Smooth muscle cell (in vitro differentiated cells): ENCODE measurements at regions not wholly inside any gene's neighbourhood (a gene's known extent, or its start where the extent isn't known, plus 50 kb on each side); places are given as distances from the start of the nearest gene placed in this dataset.

Source experiments
- DNase-seq: peaks from one replicate; lab custom pipeline; 2025; ENCODE audit not compliant: unreplicated experiment; lab: John Stamatoyannopoulos, UW
- H2AFZ ChIP-seq: fragments of 200-600 bp; sonication (generic); 2 replicates; pipeline ENCODE4 v1.6.0; 2016; ENCODE audit warnings: antibody characterized with exemption, low read depth, mild to moderate bottlenecking
- H3F3A ChIP-seq: fragments of 200-600 bp; sonication (generic); 2 replicates; pipeline ENCODE4 v1.6.0; 2017; ENCODE audit warnings: antibody characterized with exemption, low read depth
- H3K27ac ChIP-seq: fragments of 200-600 bp; sonication (generic); 2 replicates; pipeline ENCODE4 v1.5.1; 2016; ENCODE audit warnings: low read depth, mild to moderate bottlenecking
- H3K27me3 ChIP-seq: fragments of 200-600 bp; sonication (generic); 2 replicates; pipeline ENCODE4 v1.6.1; 2016; ENCODE audit warnings: low read depth, mild to moderate bottlenecking
- H3K36me3 ChIP-seq: fragments of 200-600 bp; sonication (generic); 2 replicates; pipeline ENCODE4 v1.5.1; 2016; ENCODE audit warnings: low read depth
- H3K4me1 ChIP-seq: fragments of 200-600 bp; sonication (generic); 2 replicates; pipeline ENCODE4 v1.5.1; 2016; ENCODE audit warnings: low read depth
- H3K4me2 ChIP-seq: fragments of 200-600 bp; sonication (generic); 2 replicates; pipeline ENCODE4 v1.6.0; 2016; ENCODE audit warnings: mild to moderate bottlenecking
- H3K4me3 ChIP-seq: fragments of 200-600 bp; sonication (generic); 2 replicates; pipeline ENCODE4 v1.5.1; 2016; ENCODE audit warnings: mild to moderate bottlenecking
- H3K79me2 ChIP-seq: fragments of 200-600 bp; sonication (generic); 2 replicates; pipeline ENCODE4 v1.6.0; 2016; ENCODE audit warnings: low read depth, mild to moderate bottlenecking
- H3K9ac ChIP-seq: fragments of 200-600 bp; sonication (generic); 2 replicates; pipeline ENCODE4 v1.6.0; 2016; ENCODE audit warnings: low read depth
- H3K9me3 ChIP-seq: fragments of 200-600 bp; sonication (generic); replicated peaks from 2 replicates; pipeline ENCODE4 v1.5.1; 2016; ENCODE audit warnings: low read depth
- H4K20me1 ChIP-seq: fragments of 200-600 bp; sonication (generic); 2 replicates; pipeline ENCODE4 v1.6.0; 2016; ENCODE audit warnings: low read depth
- WGBS: methylation state at CpG from one replicate; pipeline ENCODE4 v1.1.7; 2016; ENCODE audit warnings: low lambda C conversion rate; 5-methylcytosine and 5-hydroxymethylcytosine counted together
- TF ChIP-seq, protein P1 (sequence below): fragments of 200-600 bp; sonication (generic); IDR thresholded peaks from 2 replicates; pipeline ENCODE4 v1.5.1; 2017; ENCODE audit warnings: borderline replicate concordance, mild to moderate bottlenecking, antibody characterized with exemption; ENCODE audit not compliant: insufficient read depth, poor library complexity, severe bottlenecking

DNA sequence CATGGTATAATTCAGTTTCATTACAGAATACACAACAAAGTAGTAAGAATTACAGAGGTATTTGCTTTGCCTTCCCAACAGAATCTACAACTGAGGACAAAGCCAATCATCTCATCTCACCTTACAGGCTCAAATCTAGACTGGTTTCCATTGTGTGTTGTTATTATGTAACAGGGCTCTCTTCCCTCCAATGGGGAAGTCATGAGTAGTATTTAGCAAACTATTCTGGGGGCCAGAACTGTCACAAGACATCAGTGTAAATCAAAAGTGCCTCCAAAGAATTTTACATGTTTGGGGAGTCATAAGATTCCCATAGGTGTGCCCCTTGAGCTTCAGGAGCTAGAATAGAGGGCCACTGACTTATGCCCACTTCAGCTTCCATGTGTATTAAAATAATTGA, 187.0 kb upstream of the EDNRB start:
- H3F3A ChIP-seq: no peaks in the 10 kb centered on the region
- no peaks in the 10 kb centered on the region for H3K27me3 ChIP-seq
- no peak overlapping the region for H3K4me3 ChIP-seq
- no peaks in the 10 kb centered on the region for H3K9me3 ChIP-seq
- H3K9ac ChIP-seq: no peak overlapping the region
- H2AFZ ChIP-seq: no peak overlapping the region
- no peak for DNase-seq
- no peak overlapping the region for H3K4me2 ChIP-seq
- no peaks in the 10 kb centered on the region for H4K20me1 ChIP-seq
- no peaks in the 10 kb centered on the region for H3K79me2 ChIP-seq
- H3K36me3 ChIP-seq: no peaks in the 10 kb centered on the region
- no peak overlapping the region for H3K27ac ChIP-seq
- TF ChIP-seq, protein P1, sequence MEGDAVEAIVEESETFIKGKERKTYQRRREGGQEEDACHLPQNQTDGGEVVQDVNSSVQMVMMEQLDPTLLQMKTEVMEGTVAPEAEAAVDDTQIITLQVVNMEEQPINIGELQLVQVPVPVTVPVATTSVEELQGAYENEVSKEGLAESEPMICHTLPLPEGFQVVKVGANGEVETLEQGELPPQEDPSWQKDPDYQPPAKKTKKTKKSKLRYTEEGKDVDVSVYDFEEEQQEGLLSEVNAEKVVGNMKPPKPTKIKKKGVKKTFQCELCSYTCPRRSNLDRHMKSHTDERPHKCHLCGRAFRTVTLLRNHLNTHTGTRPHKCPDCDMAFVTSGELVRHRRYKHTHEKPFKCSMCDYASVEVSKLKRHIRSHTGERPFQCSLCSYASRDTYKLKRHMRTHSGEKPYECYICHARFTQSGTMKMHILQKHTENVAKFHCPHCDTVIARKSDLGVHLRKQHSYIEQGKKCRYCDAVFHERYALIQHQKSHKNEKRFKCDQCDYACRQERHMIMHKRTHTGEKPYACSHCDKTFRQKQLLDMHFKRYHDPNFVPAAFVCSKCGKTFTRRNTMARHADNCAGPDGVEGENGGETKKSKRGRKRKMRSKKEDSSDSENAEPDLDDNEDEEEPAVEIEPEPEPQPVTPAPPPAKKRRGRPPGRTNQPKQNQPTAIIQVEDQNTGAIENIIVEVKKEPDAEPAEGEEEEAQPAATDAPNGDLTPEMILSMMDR: no peak
- H3K4me1 ChIP-seq: no peaks in the 10 kb centered on the region

- TF ChIP-seq, protein P1: no peak
- no peak for DNase-seq
Measured at GRCh38 chr13:78103936-78104335, 185.3 kb upstream of the EDNRB start.

GRCh38 chr13:78102741-78103140, 184.1 kb upstream of the EDNRB start:
- Histone ChIP-seq H3K4me2 (no peak overlapping the region), H3K9ac (no peak overlapping the region), H4K20me1 (no peaks in the 10 kb centered on the region), H3K27me3 (no peaks in the 10 kb centered on the region), H3K4me3 (no peak overlapping the region), H3K4me1 (no peaks in the 10 kb centered on the region), H2AFZ (no peak overlapping the region), H3K36me3 (no peaks in the 10 kb centered on the region), H3K9me3 (no peaks in the 10 kb centered on the region), H3K79me2 (no peaks in the 10 kb centered on the region), H3F3A (no peaks in the 10 kb centered on the region), H3K27ac (no peak overlapping the region)
- 87% methylated on average over 2 of the region's 2 CpGs for WGBS
- no peak for DNase-seq
- TF ChIP-seq, protein P1: no peak

More at GRCh38 chr13:78103936-78104335, 185.3 kb upstream of the EDNRB start:
- Histone ChIP-seq H3K9me3 (no peaks in the 10 kb centered on the region), H3K79me2 (no peaks in the 10 kb centered on the region), H3F3A (no peaks in the 10 kb centered on the region), H4K20me1 (no peaks in the 10 kb centered on the region), H3K4me1 (no peaks in the 10 kb centered on the region), H3K36me3 (no peaks in the 10 kb centered on the region), H3K27ac (no peak overlapping the region), H3K27me3 (no peaks in the 10 kb centered on the region), H2AFZ (no peak overlapping the region), H3K4me3 (no peak overlapping the region), H3K9ac (no peak overlapping the region), H3K4me2 (no peak overlapping the region)
- 75% methylated on average over 2 of the region's 2 CpGs for WGBS

GRCh38 chr13:78102121-78102677, 183.6 kb upstream of the EDNRB start:
- Histone ChIP-seq H3K4me2 (no peak overlapping the region), H3K4me3 (no peak overlapping the region), H3K27me3 (no peaks in the 10 kb centered on the region), H2AFZ (no peak overlapping the region), H3F3A (no peaks in the 10 kb centered on the region), H3K79me2 (no peaks in the 10 kb centered on the region), H3K27ac (no peak overlapping the region), H3K4me1 (no peaks in the 10 kb centered on the region), H3K9ac (no peak overlapping the region), H3K36me3 (no peaks in the 10 kb centered on the region), H4K20me1 (no peaks in the 10 kb centered on the region), H3K9me3 (no peaks in the 10 kb centered on the region)
- no peak for DNase-seq
- WGBS: 77% methylated on average over 4 of the region's 4 CpGs
- TF ChIP-seq, protein P1: no peak
